GM18868 (cell line): ENCODE measurements at regions not wholly inside any gene's neighbourhood (a gene's known extent, or its start where the extent isn't known, plus 50 kb on each side); places are given as distances from the start of the nearest gene placed in this dataset.

Experiments
- ATAC-seq: cut with Tn5 transposase; IDR thresholded peaks from one replicate; pipeline ENCODE4 v1.9.1; 2021; ENCODE audit warnings: mild to moderate bottlenecking, moderate library complexity; ENCODE audit not compliant: unreplicated experiment

GRCh38 chr16:86104537-86105048, 205.6 kb downstream of the IRF8 start:
- no peak for ATAC-seq

GRCh38 chr16:86107215-86107825, 208.4 kb downstream of the IRF8 start:
- no peak for ATAC-seq

- no peak for ATAC-seq
Measured at GRCh38 chr16:86108062-86108461, 209.1 kb downstream of the IRF8 start.

- ATAC-seq = no peak
Measured at GRCh38 chr16:86110134-86110533, 211.2 kb downstream of the IRF8 start.

GRCh38 chr16:86110726-86111125, 211.8 kb downstream of the IRF8 start:
- no peak for ATAC-seq

- ATAC-seq = no peak
Measured at GRCh38 chr16:86112178-86112577, 213.2 kb downstream of the IRF8 start.

- ATAC-seq = no peak
Measured at GRCh38 chr16:86117235-86117634, 218.3 kb downstream of the IRF8 start.

- no peak for ATAC-seq
Measured at GRCh38 chr16:86117756-86118155, 218.8 kb downstream of the IRF8 start.

GRCh38 chr16:86118467-86119307, 219.7 kb downstream of the IRF8 start:
- ATAC-seq = no peak

- ATAC-seq = no peak
Measured at GRCh38 chr16:86120201-86121192, 221.5 kb downstream of the IRF8 start.

GRCh38 chr16:86121374-86122010, 222.5 kb downstream of the IRF8 start:
- ATAC-seq = no peak

- no peak for ATAC-seq
Measured at GRCh38 chr16:86122681-86123342, 223.8 kb downstream of the IRF8 start.

GRCh38 chr16:86124321-86124720, 225.4 kb downstream of the IRF8 start:
- no peak for ATAC-seq

GRCh38 chr16:86126891-86127290, 227.9 kb downstream of the IRF8 start:
- ATAC-seq = no peak

GRCh38 chr16:86127366-86127765, 228.4 kb downstream of the IRF8 start:
- no peak for ATAC-seq

- no peak for ATAC-seq
Measured at GRCh38 chr16:86128246-86128645, 229.3 kb downstream of the IRF8 start.

- ATAC-seq = no peak
Measured at GRCh38 chr16:86129541-86129940, 230.6 kb downstream of the IRF8 start.

- ATAC-seq = no peak
Measured at GRCh38 chr16:86133377-86133776, 234.4 kb downstream of the IRF8 start.

GRCh38 chr16:86133847-86134375, 234.9 kb downstream of the IRF8 start:
- no peak for ATAC-seq
